ENCODE measurements at regions not wholly inside any gene's neighbourhood (a gene's known extent, or its start where the extent isn't known, plus 50 kb on each side); places are given as distances from the start of the nearest gene placed in this dataset.
A peak's percentile ranks its signal among the peaks of the same experiment; 100 is the strongest.
"Not testable (repeated sequence)": the region's sequence is repeated elsewhere in the genome, so short reads cannot be mapped to it uniquely, and the experiment has no call there.

DNA sequence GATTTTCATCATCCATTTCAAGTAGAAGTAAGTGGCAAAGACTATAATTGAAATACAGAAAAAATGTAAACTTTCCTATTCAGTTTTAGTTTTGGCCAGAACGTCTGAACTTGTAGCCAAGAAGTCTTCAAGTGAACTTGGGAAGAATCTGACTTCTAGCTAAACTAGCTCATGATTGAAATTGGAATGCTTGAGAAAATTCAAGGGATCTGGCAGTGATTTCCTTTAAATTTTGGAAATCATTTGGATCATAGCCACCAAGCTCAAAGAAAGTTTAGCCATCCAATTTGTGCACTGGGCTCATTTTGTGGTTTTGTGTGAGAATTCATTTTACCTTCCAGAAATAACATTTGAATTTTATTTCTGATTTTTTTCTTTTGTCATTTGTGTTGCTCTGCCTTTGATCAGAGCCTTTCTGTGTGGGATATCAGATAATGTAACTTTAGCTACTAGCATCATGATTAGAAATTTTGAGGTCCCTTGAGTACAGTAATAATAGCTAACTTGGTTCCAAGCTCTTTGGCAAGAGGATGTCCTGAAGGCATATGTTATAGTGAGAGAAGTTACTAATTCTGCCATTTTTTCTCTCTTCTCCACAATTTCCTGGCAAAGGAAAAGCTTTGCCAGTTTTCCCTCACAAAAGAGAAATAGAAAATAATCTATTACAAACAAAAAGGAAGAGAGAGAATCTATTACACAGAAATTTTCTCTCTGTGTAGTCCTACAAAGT lies 2123.7 kb upstream of the RAG2 start:
- WGBS = 87% methylated on average over 1 of the region's 1 CpG

GRCh38 chr11:38718659-38719058 lies 2120.6 kb upstream of the RAG2 start:
- WGBS = 94% methylated on average over 1 of the region's 1 CpG
- Histone ChIP-seq H3K9ac (ENCODE audit: low read depth, low read length) (no peak overlapping the region), H3K36me3 (ENCODE audit: insufficient read depth, low read length) (no peaks in the 10 kb centered on the region), H3K27ac (ENCODE audit: low read depth, low read length) (0 out of 2 replicates have a peak overlapping the region, but pooled peaks have one; percentile 2), H3K4me3 (ENCODE audit: low read length) (no peak overlapping the region), H3K9me3 (ENCODE audit: insufficient read depth, low read depth, low read length) (no peaks in the 10 kb centered on the region), H3K27me3 (ENCODE audit: insufficient read depth, low read length) (no peaks in the 10 kb centered on the region), H3K4me1 (ENCODE audit: insufficient read depth, low read length) (peaks cover 15% of the 10 kb centered on the region)

More for the DNA sequence above, 2123.7 kb upstream of the RAG2 start:
- H3K27me3 ChIP-seq (ENCODE audit: insufficient read depth, low read length) = no peaks in the 10 kb centered on the region
- H3K9ac ChIP-seq (ENCODE audit: low read depth, low read length) = no peak overlapping the region
- no peak overlapping the region for H3K4me3 ChIP-seq (ENCODE audit: low read length)
- no peaks in the 10 kb centered on the region for H3K36me3 ChIP-seq (ENCODE audit: insufficient read depth, low read length)
- H3K27ac ChIP-seq (ENCODE audit: low read depth, low read length) = no peak overlapping the region
- H3K9me3 ChIP-seq (ENCODE audit: insufficient read depth, low read depth, low read length) = no peaks in the 10 kb centered on the region
- peaks cover 15% of the 10 kb centered on the region for H3K4me1 ChIP-seq (ENCODE audit: insufficient read depth, low read length)

DNA sequence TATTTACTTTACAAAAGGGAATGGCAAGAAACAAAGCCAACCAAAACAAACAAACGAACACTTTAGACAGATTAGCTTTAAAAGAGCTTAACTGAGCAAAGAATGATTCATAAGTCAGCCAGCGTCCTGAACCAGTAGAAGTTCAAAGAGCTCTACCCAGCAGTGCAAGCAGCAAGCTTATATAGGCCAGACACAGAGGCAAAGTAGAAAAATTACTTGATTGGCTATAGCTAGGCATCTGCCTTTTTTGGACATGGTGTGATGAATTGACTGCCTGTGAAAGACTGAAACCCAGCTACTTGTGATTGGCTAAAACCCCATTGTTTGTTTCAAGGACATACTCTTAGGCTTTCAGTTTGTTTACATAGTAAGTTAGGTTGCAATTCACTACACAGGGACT lies 2120.0 kb upstream of the RAG2 start:
- Histone ChIP-seq H3K9ac (ENCODE audit: low read depth, low read length) (no peak overlapping the region), H3K4me3 (ENCODE audit: low read length) (no peak overlapping the region), H3K27ac (ENCODE audit: low read depth, low read length) (no peak overlapping the region), H3K36me3 (ENCODE audit: insufficient read depth, low read length) (no peaks in the 10 kb centered on the region), H3K4me1 (ENCODE audit: insufficient read depth, low read length) (peaks cover 15% of the 10 kb centered on the region), H3K27me3 (ENCODE audit: insufficient read depth, low read length) (no peaks in the 10 kb centered on the region), H3K9me3 (ENCODE audit: insufficient read depth, low read depth, low read length) (no peaks in the 10 kb centered on the region)
- WGBS = 86% methylated on average over 2 of the region's 2 CpGs

DNA sequence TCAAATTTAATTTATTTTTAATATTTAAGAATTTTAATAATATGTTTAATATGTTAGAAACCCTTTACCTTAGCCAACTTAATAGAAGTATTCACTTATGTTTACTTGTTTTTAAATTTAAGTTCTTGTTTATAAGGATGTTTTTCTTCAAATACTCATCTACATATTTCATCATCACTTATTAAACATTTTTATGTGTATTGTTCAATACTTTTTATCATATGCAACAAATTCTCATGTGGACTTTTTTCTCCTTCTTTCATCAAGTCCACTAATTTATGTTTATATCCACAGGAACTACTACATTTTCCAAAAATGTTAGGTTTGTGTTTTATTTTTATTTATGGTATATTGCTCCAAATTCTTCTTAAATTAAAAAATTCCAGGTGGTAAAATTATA lies 2113.1 kb upstream of the RAG2 start:
- Histone ChIP-seq H3K4me1 (ENCODE audit: insufficient read depth, low read length) (no peaks in the 10 kb centered on the region), H3K9ac (ENCODE audit: low read depth, low read length) (no peak overlapping the region), H3K36me3 (ENCODE audit: insufficient read depth, low read length) (no peaks in the 10 kb centered on the region)

GRCh38 chr11:38710262-38710661 lies 2112.2 kb upstream of the RAG2 start:
- Histone ChIP-seq H3K36me3 (ENCODE audit: insufficient read depth, low read length) (no peaks in the 10 kb centered on the region), H3K9ac (ENCODE audit: low read depth, low read length) (no peak overlapping the region), H3K4me1 (ENCODE audit: insufficient read depth, low read length) (no peaks in the 10 kb centered on the region), H3K27ac (ENCODE audit: low read depth, low read length) (no peak overlapping the region), H3K4me3 (ENCODE audit: low read length) (no peak overlapping the region), H3K27me3 (ENCODE audit: insufficient read depth, low read length) (no peaks in the 10 kb centered on the region), H3K9me3 (ENCODE audit: insufficient read depth, low read depth, low read length) (no peaks in the 10 kb centered on the region)
- 96% methylated on average over 5 of the region's 5 CpGs for WGBS

More for the DNA sequence above, 2113.1 kb upstream of the RAG2 start:
- no peak overlapping the region for H3K27ac ChIP-seq (ENCODE audit: low read depth, low read length)
- no peak overlapping the region for H3K4me3 ChIP-seq (ENCODE audit: low read length)
- no peaks in the 10 kb centered on the region for H3K9me3 ChIP-seq (ENCODE audit: insufficient read depth, low read depth, low read length)
- H3K27me3 ChIP-seq (ENCODE audit: insufficient read depth, low read length) = no peaks in the 10 kb centered on the region

DNA sequence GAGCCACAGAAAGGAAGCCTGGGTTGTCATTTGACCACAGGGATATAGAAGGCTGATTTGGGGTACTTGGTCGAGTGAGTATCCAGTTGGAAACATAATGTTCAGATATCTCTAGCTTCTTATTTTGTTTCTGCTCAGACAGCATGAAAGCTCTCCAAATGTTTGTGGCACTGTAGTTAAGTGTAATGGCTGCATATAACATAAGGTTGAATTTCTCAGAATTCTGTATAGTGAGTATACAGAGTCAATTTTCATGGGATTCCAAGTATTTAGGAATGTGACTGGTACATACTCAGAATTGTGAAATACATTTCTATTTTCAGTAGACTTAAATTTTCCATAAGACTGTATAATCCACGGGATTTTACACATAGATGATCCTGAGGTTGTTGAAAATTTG lies 2102.1 kb upstream of the RAG2 start:
- Histone ChIP-seq H3K27ac (ENCODE audit: low read depth, low read length) (no peak overlapping the region), H3K27me3 (ENCODE audit: insufficient read depth, low read length) (no peaks in the 10 kb centered on the region), H3K9ac (ENCODE audit: low read depth, low read length) (no peak overlapping the region), H3K4me3 (ENCODE audit: low read length) (no peak overlapping the region), H3K9me3 (ENCODE audit: insufficient read depth, low read depth, low read length) (no peaks in the 10 kb centered on the region), H3K4me1 (ENCODE audit: insufficient read depth, low read length) (no peaks in the 10 kb centered on the region), H3K36me3 (ENCODE audit: insufficient read depth, low read length) (no peaks in the 10 kb centered on the region)
- 92% methylated on average over 1 of the region's 2 CpGs for WGBS

- H3K4me3 ChIP-seq (ENCODE audit: low read length) = no peak overlapping the region
- H3K27ac ChIP-seq (ENCODE audit: low read depth, low read length) = no peak overlapping the region
- 94% methylated on average over 1 of the region's 1 CpG for WGBS
- H3K4me1 ChIP-seq (ENCODE audit: insufficient read depth, low read length) = no peaks in the 10 kb centered on the region
- no peak overlapping the region for H3K9ac ChIP-seq (ENCODE audit: low read depth, low read length)
- no peaks in the 10 kb centered on the region for H3K27me3 ChIP-seq (ENCODE audit: insufficient read depth, low read length)
- no peaks in the 10 kb centered on the region for H3K9me3 ChIP-seq (ENCODE audit: insufficient read depth, low read depth, low read length)
- no peaks in the 10 kb centered on the region for H3K36me3 ChIP-seq (ENCODE audit: insufficient read depth, low read length)
Measured at GRCh38 chr11:38693306-38693705, 2095.3 kb upstream of the RAG2 start.

GRCh38 chr11:38690211-38690610 lies 2092.2 kb upstream of the RAG2 start:
- not testable (repeated sequence) for H3K9me3 ChIP-seq (ENCODE audit: insufficient read depth, low read depth, low read length); H3K9ac ChIP-seq (ENCODE audit: low read depth, low read length); H3K27me3 ChIP-seq (ENCODE audit: insufficient read depth, low read length); H3K27ac ChIP-seq (ENCODE audit: low read depth, low read length); H3K4me3 ChIP-seq (ENCODE audit: low read length); H3K36me3 ChIP-seq (ENCODE audit: insufficient read depth, low read length); H3K4me1 ChIP-seq (ENCODE audit: insufficient read depth, low read length)
- 83% methylated on average over 2 of the region's 2 CpGs for whole genome bisulfite sequencing

GRCh38 chr11:38687008-38687407 lies 2089.0 kb upstream of the RAG2 start:
- Histone ChIP-seq H3K27me3 (ENCODE audit: insufficient read depth, low read length) (no peaks in the 10 kb centered on the region), H3K36me3 (ENCODE audit: insufficient read depth, low read length) (no peaks in the 10 kb centered on the region), H3K9me3 (ENCODE audit: insufficient read depth, low read depth, low read length) (no peaks in the 10 kb centered on the region), H3K9ac (ENCODE audit: low read depth, low read length) (no peak overlapping the region), H3K27ac (ENCODE audit: low read depth, low read length) (no peak overlapping the region), H3K4me3 (ENCODE audit: low read length) (no peak overlapping the region), H3K4me1 (ENCODE audit: insufficient read depth, low read length) (no peaks in the 10 kb centered on the region)
- 87% methylated on average over 3 of the region's 3 CpGs for WGBS

- no peak overlapping the region for H3K27ac ChIP-seq (ENCODE audit: low read depth, low read length)
- H3K36me3 ChIP-seq (ENCODE audit: insufficient read depth, low read length) = no peaks in the 10 kb centered on the region
- WGBS = 81% methylated on average over 2 of the region's 2 CpGs
- no peak overlapping the region for H3K9ac ChIP-seq (ENCODE audit: low read depth, low read length)
- H3K4me1 ChIP-seq (ENCODE audit: insufficient read depth, low read length) = no peaks in the 10 kb centered on the region
- no peaks in the 10 kb centered on the region for H3K9me3 ChIP-seq (ENCODE audit: insufficient read depth, low read depth, low read length)
- H3K4me3 ChIP-seq (ENCODE audit: low read length) = no peak overlapping the region
- H3K27me3 ChIP-seq (ENCODE audit: insufficient read depth, low read length) = no peaks in the 10 kb centered on the region
Measured at GRCh38 chr11:38683484-38683883, 2085.4 kb upstream of the RAG2 start.

- H3K36me3 ChIP-seq (ENCODE audit: insufficient read depth, low read length) = no peaks in the 10 kb centered on the region
- H3K4me3 ChIP-seq (ENCODE audit: low read length) = no peak overlapping the region
- no peaks in the 10 kb centered on the region for H3K9me3 ChIP-seq (ENCODE audit: insufficient read depth, low read depth, low read length)
- no peak overlapping the region for H3K27ac ChIP-seq (ENCODE audit: low read depth, low read length)
- WGBS = 91% methylated on average over 2 of the region's 2 CpGs
- no peak overlapping the region for H3K9ac ChIP-seq (ENCODE audit: low read depth, low read length)
- H3K27me3 ChIP-seq (ENCODE audit: insufficient read depth, low read length) = no peaks in the 10 kb centered on the region
- H3K4me1 ChIP-seq (ENCODE audit: insufficient read depth, low read length) = no peaks in the 10 kb centered on the region
Measured at GRCh38 chr11:38680746-38681145, 2082.7 kb upstream of the RAG2 start.

- no peak overlapping the region for H3K4me3 ChIP-seq (ENCODE audit: low read length)
- H3K27ac ChIP-seq (ENCODE audit: low read depth, low read length) = no peak overlapping the region
- 99% methylated on average over 2 of the region's 2 CpGs for WGBS
- no peaks in the 10 kb centered on the region for H3K27me3 ChIP-seq (ENCODE audit: insufficient read depth, low read length)
- no peaks in the 10 kb centered on the region for H3K4me1 ChIP-seq (ENCODE audit: insufficient read depth, low read length)
- no peak overlapping the region for H3K9ac ChIP-seq (ENCODE audit: low read depth, low read length)
- H3K36me3 ChIP-seq (ENCODE audit: insufficient read depth, low read length) = no peaks in the 10 kb centered on the region
- H3K9me3 ChIP-seq (ENCODE audit: insufficient read depth, low read depth, low read length) = no peaks in the 10 kb centered on the region
Measured at GRCh38 chr11:38680166-38680565, 2082.1 kb upstream of the RAG2 start.
